Left renal cortex interstitium (tissue), 4 donors: ENCODE measurements at regions not wholly inside any gene's neighbourhood (a gene's known extent, or its start where the extent isn't known, plus 50 kb on each side); places are given as distances from the start of the nearest gene placed in this dataset.
"Not testable (repeated sequence)": the region's sequence is repeated elsewhere in the genome, so short reads cannot be mapped to it uniquely, and the experiment has no call there.

Experiments used
- DNase-seq, 4 donors: peaks; one replicate each; pipeline ENCODE4 v3.0.0-alpha.2; 2013; ENCODE audit warnings: low read depth in 4 of 4, low spot score in 2 of 4, missing footprints in 1 of 4

DNA sequence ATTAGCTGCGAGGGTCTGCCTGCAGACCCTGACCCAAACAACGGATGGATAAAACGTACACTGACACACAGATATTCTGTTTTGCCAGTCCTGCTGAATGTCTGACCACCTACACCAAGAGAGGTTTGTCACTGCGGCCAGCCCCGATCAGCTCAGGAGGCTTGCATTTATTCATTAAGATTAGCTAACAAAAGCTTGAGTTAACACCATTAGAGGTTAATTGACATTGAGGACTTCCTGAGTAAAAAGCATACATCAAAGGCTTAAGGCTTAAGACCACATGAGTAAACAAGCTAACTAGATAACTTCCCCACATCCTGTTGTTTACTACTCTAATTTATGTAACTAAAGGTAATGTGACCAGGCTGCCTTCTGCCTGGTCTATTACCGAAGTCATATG lies 198.1 kb upstream of the TRPC7 start:
- no peak for DNase-seq

DNA sequence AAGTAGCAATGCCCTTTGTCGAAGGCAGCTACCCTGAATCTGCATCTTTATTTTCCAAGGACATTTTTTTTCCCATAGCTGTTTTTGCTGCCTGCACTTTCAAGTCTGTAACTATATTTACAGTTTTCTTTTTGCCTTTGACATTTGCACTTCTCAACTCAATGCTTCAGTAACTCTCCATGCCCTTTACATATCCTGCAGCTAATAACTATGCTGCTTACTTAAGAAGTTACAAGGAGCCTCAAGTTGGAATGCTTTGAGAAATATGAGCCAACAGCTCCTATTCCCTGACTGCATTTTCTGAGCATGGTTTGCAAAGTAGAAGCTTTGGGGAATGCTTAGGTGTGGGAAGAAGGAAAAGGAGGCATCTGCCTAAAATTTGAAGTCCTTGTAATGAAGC lies 194.8 kb upstream of the TRPC7 start:
- DNase-seq: peak; percentile 2 to 36 (median 26)

DNA sequence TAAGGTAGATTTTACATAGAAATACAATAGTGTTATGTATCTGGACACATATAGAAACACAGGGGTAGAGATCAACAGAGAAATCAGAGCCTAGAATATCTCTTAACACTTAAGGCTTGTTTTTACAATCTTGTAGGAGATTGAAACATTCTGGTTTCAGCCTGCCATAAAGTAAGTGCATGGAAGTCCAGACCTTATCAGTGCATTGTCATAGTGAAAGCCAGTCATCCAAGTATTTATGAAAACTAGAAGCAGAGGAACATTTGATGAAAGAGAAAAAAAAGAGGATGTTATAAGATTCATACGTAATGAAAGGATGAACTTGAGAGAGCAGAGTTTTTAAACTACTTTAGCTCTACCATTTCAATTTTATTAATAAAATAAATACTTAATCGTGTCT lies 194.3 kb upstream of the TRPC7 start:
- peak in 1 of 4 donors; percentile 2 for DNase-seq

DNA sequence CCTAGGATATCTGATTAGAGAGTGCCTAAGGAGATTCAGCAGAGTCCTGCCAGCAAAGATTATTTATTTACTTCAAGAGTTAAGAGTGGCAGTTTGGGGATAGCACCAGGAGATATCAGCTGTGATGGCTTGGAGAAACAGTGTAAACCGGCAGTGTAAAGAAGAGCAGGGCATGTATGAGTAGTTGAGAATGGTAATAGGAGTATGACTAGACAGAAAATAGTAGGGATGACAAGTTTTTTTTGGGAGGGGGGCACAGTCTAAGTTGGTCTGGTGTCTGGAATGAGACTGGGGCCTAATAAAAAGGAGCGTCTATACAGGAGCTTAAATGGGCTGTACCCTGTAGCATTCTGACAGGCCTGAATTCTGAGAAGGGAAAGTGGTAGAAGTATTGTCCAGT lies 181.8 kb upstream of the TRPC7 start:
- DNase-seq: not testable (repeated sequence)

DNA sequence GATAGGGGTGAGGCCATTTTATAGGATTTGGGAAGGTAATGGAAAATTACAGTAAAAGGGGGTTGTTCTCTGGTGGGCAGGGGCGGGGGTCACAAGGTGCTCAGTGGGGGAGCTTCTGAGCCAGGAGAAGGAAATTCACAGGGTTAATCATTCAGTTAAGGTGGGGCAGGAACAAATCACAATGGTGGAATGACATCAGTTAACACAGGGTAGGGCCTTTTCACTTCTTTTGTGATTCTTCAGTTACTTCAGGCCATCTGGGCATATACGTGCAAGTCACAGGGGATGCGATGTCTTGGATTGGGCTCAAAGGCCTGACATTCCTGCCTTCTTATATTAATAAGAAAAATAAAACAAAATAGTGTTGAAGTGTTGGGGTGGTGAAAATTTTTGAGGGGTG lies 181.1 kb upstream of the TRPC7 start:
- not testable (repeated sequence) for DNase-seq

DNA sequence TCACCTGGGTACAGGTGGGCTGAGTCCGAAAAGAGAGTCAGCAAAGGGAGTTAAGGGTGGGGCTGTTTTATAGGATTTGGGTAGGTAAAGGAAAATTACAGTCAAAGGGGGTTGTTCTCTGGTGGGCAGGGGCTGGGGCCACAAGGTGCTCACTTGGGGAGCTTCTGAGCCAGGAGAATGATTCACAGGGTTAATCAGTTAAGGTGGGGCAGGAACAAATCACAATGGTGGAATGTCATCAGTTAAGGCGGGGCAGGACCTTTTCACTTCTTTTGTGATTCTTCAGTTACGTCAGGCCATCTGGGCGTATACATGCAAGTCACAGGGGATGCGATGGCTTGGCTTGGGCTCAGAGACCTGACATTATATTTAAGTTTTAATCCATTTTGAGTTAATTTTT lies 179.7 kb upstream of the TRPC7 start:
- DNase-seq: not testable (repeated sequence)

DNA sequence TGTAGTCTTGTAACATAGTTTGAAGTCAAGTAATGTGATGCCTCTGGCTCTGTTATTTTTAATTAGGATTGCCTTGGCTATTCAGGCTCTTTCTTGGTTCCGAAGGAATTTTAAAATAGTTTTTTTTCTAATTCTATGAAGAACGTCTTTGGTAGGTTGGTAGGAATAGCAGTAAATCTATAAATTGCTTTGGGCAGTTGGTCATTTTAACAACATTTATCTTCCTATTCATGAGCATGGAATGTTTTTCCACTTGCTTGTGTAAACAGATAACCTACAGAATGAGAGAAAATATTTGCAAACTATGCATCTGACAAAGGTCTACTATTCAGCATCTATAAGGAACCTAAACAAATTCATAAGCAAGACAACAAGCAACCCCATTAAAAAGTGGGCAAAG lies 173.2 kb upstream of the TRPC7 start:
- no peak for DNase-seq

DNA sequence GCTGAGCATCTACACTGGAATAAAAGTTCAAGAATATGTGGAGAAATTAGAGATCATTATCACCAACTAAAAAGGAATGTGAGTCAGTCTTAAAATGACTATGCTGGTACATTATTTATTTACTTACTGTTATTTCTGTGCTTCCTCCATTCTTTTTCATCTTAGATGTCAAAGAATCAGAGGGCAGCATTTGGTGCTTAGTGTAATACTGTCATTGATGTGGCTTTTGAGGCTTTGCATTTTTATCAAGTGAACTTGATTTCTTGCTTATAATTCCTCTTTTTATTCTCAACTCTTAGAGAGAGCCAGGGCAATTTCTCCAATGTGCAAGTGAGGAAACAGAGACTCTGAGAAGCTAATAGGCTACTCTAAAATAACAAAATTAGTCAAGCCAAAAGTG lies 163.7 kb upstream of the TRPC7 start:
- DNase-seq: no peak

DNA sequence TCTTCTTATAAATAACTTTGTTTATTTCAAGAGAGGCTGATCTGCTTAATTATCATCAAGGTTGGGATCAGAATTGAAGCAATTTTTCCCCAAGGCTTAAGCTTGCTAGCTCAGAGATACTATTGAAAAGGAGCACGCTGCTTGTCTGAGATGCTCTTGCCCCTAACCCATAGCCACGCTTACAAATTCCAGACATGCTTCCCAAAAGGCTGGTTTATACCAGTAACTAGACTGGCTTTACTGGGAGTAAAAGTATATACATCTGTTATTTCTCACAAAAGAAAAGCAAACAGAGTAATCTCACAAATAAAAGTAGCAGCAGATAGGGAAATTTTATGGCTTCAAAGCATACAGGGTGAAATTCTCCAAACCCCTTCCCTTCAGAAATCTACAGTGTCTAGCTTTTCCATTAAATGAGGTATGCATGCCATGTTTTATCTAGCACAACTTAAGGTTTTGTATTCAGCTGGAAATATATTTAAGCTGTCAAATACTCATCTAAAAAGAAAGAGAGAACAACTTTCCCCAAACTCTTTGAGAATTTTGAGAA lies 163.2 kb upstream of the TRPC7 start:
- DNase-seq: no peak

DNA sequence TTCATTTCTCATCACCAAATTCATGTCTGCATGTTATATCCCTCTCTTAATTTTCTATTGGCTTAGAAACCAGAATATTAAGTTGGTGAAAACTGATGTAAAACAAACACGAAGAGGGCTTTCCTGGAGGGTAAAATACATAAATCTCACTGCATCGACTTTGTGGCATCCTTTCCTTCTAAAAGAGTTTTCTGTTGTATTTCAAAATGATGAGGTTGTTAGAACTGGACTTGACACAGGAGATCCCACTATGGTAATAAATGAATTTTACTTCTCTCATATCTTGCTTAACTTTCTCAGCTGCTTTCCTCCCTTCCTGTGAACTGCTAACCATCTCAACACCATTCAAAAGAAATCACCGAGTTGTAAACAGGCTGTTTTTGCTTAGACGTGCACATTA lies 162.0 kb upstream of the TRPC7 start:
- no peak for DNase-seq

DNA sequence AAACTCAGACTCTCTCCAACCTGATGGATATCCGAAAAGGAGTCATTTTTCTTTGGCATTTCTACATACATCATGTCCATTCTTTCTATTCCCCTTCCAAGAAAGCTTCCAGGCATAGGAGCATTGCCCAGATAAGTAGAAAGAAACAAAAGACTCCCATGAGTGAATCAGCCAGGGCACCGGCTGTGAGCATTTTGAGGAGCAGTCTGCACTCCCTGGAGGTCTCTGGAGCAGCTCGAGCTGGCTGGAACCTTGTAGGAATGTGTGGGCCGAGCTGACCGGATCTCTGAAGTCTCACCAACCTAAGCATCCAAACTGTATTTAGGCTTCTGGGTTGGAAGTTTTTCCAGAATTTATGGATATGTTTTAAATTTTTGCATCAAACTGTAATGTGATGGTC lies 161.4 kb upstream of the TRPC7 start:
- no peak for DNase-seq

DNA sequence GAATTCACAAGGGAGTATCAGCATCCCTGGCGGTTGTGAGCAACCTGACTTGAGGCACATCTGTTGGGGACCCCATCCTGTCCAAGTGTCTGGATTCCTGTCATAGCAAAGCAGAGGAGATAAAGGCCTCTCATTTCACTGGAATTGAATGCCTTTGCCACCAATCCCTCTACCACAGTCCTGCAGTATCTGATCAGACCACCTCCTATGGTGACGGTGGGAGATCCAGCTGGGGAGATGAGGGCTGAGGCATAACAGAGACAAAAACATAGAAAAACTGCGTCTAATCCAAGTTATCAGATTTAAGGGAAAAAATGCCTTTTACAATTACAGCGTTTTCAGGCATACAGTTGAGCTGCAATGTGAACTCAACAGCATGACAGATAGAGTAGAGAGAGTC lies 160.7 kb upstream of the TRPC7 start:
- no peak for DNase-seq

DNA sequence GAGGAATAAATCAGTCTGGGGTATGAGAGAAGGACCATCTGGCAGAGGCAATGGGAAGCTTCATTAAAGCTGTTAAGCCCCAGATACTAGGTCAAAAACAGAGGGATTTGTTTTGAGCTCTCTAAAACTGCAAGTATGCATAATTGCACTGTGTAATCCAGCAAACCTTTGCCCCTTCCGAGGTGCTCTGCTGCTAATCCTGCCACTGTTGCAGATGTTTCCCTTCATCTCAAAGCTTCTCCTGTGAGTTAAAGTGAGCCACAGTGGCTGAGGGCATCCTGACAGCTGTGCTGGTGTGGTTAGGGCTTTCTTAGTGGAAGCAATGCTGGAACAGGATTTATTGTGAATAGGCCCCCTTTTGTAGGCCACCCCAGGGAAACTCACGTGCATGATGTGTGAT lies 160.3 kb upstream of the TRPC7 start:
- no peak for DNase-seq

DNA sequence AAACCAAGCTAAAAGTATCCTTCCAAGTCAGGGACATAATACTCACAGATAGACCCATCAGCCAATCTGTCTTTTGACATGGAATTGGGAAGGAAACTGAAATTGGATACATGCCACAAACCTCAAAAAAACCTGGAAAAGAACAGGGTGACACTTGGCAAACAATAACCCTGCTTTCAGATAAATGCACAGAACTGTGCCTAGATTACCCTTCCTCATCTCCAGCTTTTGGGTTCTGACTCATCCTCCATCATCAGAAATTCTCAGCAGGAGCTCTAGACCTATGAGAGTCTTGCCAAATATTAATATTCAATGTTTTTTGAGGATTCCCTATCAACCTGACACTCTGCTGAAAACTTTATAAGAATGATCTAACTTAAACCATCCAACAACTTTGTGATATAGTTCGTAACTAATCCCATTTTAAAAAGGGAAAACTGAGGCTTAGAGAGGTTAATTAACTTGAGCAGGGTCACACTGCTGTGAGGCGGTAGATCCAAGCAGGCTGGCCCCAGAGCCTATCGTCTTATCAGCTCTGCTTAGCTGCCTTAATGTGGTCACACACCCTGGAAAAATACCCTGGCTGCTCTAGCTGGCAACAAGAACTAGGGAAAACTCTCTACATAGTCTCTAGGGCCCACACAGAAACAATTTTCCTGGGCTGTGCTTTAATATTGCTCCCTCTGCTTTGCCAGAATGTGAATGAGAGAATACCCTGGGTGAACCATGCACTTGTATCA lies 157.0 kb upstream of the TRPC7 start:
- DNase-seq: no peak

DNA sequence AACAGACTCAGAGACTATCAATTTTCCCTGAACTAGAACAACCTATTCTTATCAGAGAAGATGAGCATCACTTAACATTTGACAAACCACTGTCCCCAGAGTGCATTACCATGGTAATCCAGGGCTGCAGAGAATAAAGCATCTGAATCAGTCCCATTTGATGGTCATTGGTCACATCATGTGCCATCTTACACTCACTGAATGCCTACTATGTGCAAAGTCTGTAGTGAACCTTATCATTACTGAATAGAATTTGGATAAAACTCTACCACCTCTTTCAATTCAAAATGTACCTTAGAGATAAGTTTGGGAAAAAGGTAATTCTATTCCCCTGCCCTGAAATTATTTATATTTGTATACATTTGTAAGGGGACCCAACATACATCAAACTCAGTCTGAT lies 156.4 kb upstream of the TRPC7 start:
- no peak for DNase-seq

DNA sequence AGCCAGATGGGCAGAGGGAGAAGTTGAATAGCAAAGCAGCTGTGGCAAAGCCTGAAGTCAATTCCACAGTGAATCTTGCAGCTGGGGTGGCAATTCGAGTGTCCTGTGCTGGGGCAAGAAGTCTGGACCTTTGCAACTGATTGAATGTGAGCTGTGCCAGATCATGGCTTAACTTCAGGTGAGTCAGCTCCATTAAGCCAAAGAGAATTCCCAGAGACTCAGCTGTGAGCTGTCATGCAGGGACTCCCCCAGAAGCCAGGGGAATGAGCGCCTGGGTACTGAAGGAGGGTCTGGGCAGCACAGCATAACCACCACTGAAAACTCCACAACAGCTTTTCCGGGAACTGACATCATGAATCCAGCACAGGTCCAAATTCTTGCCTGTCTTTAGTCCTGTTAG lies 153.5 kb upstream of the TRPC7 start:
- no peak for DNase-seq

DNA sequence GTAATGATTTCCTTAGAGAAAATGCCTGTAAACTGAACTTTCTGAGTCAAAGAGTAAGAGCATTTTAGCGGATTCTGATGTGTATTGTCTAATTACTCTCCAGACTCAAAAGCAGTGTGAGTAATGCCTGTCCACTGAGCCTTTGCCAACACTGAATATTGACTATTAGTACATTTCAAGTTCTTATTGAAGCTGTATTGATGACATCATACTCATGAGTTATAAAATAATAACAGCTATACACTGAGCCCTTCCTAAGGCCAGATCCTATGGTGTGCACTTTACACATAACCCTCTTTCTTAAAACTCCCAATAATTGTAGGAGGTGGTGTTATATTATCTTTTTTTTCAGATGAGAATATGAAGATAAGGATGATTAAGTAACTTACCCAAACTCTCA lies 152.8 kb upstream of the TRPC7 start:
- DNase-seq: no peak

DNA sequence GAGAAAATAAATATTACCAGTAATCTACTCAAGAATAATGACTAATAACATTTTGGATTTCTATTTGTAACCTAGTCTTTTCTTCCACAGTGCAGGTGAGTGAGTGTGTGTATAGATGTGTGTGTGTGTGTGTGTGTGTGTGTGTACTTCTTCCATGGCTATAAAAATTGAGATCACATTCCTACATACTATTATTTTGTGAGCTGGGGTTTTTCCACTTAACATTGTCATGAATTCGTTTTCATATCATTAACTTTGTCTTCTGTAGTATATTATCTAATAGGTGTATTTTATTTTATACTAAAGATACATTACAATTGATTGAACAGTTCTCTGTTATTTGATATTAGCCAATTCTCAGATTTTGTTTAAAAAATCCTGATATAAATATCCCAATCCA lies 152.4 kb upstream of the TRPC7 start:
- DNase-seq: no peak

DNA sequence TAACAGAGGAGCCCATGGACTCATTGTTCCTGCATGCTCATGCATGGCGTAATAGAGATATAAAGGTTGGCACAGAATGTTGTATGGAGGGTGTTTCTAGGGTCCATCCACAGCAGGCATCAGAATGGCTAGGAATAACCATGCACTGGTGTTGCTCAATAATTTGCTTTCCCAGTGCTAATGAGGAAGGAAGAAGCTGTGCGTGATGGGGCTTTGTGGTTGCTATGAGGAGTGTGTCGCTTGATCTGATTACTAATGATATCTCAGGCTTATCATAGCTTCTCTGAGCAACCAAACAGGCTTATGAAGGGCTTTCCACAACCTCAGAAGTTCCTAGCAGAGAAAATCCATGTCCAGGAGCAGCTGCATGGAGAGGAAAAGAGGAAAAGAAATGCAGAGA lies 151.3 kb upstream of the TRPC7 start:
- DNase-seq: no peak

DNA sequence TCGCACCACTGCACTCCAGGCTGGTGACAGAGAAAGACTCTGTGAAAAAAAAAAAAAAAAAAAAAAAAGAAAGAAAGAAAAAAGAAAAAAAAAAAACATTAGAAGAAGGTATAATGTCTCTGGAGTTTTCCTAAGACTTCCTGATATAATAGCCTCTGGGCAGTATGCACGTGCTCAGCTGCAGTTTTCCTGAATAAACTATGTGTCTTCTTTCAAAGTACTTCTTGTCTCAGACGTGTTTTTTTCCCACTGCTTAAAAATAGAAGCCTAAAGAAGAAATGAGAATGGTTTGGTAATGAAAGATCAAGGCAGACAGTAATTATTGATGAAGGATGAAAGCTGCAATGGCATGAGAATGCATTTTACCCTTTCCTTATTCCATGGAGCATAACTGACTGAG lies 148.1 kb upstream of the TRPC7 start:
- no peak for DNase-seq

DNA sequence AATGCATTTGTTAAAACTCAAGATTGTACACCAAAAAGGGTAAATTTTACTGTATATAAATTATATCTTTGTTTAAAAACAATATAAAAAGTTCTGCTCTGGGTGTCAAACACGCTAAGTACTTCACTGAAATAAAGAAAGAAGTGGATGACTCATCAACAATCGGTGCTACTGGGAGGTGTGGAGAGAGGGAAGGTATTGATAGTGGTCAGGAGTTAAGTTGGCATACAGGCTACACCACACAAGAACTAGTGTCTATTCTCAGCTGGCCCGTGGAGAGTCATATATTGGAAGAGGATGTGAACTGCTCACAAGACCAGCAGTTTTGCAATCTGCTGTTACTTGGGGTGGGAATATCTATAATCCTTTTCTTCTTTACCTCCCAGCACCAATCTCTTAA lies 145.7 kb upstream of the TRPC7 start:
- DNase-seq: no peak

DNA sequence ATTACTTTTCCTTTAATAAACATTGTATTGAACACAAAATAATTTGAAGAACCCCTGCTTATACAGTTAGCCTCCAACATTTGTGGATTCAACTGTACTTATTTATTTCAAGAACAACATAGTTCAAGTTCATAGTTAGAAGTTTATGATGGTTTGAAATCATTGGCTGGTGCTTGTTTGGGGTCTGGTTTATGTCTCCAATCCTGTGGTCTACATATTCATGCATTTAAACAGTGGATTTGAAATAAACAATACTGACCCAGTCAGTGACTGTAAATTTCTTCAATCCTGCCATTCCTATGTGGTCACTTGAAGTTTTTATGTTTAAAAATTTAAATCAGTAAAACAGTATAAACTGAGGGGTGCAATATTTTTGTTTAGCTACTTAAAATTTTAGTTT lies 145.1 kb upstream of the TRPC7 start:
- no peak for DNase-seq

DNA sequence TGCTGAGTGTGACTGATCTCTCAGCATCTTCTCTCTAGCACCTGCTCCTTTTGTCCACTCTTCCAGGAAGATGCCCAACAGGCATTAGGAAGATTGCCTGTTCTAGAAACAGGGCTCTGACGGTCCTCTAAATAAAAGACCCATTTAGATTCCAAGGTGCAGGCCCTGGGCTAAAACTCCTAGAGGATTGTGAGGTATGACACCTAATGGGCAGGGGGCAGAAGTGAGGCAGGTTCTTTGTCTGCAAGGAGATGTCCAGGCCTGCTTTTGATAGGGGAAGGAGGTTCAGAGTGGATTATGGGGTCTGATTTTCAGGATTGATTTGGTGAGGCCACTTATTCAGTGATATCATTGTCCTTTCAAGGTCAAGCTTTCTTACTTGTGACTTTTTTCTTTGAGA lies 140.8 kb upstream of the TRPC7 start:
- no peak for DNase-seq
